ENCODE measurements at regions not wholly inside any gene's neighbourhood (a gene's known extent, or its start where the extent isn't known, plus 50 kb on each side); places are given as distances from the start of the nearest gene placed in this dataset.

GRCh38 chr7:91330866-91331265, 66.6 kb downstream of the FZD1 start:
- TF ChIP-seq CTCF (IDR thresholded peaks at IDR 0.05) (no peak), EZH2 (IDR thresholded peaks at IDR 0.05; ENCODE audit: borderline replicate concordance, insufficient read depth, low read depth, low read length, poor library complexity, severe bottlenecking) (no peak)
